Spleen (tissue), 11 donors: ENCODE measurements at regions not wholly inside any gene's neighbourhood (a gene's known extent, or its start where the extent isn't known, plus 50 kb on each side); places are given as distances from the start of the nearest gene placed in this dataset.
"Not testable (repeated sequence)": the region's sequence is repeated elsewhere in the genome, so short reads cannot be mapped to it uniquely, and the experiment has no call there.

Experiments
- DNase-seq: peaks from one replicate; pipeline ENCODE4 v3.0.0-alpha.2; 2020
- H3K27ac ChIP-seq, 8 donors: fragments of 200-600 bp; sonication (generic) in 7 of 8; 1 replicate in 4 of 8; 2 replicates in 4 of 8; pipeline versions ENCODE4 v1.5.0 to v1.8.0; 2016 to 2021; ENCODE audit warnings: inconsistent platforms in 4 of 8, mild to moderate bottlenecking in 4 of 8, moderate library complexity in 1 of 8
- H3K27me3 ChIP-seq, 7 donors: fragments of 200-600 bp; sonication (generic) in 6 of 7; replicated peaks in 1 of 7; 1 replicate in 4 of 7; 2 replicates in 3 of 7; pipeline versions ENCODE4 v1.5.0 to v1.8.0; 2016 to 2021; ENCODE audit warnings: inconsistent platforms in 3 of 7, mild to moderate bottlenecking in 1 of 7
- H3K36me3 ChIP-seq, 6 donors: fragments of 200-600 bp; sonication (generic) in 5 of 6; 1 replicate in 4 of 6; 2 replicates in 2 of 6; pipeline versions ENCODE4 v1.5.0 to v1.8.0; 2016 to 2021; ENCODE audit warnings: inconsistent platforms in 2 of 6
- H3K4me1 ChIP-seq, 6 donors: fragments of 200-600 bp; sonication (generic) in 5 of 6; 1 replicate in 3 of 6; 2 replicates in 3 of 6; pipeline versions ENCODE4 v1.5.0 to v1.8.0; 2016 to 2021; ENCODE audit warnings: inconsistent platforms in 3 of 6
- H3K4me3 ChIP-seq, 8 donors: fragments of 200-600 bp; sonication (generic) in 7 of 8; 1 replicate in 4 of 8; 2 replicates in 4 of 8; pipeline versions ENCODE4 v1.5.0 to v1.8.0; 2016 to 2021; ENCODE audit warnings: inconsistent platforms in 4 of 8, mild to moderate bottlenecking in 4 of 8, moderate library complexity in 2 of 8
- H3K9me3 ChIP-seq, 8 donors: fragments of 200-600 bp; sonication (generic) in 7 of 8; 1 replicate in 4 of 8; 2 replicates in 4 of 8; pipeline versions ENCODE4 v1.5.0 to v1.8.0; 2016 to 2021; ENCODE audit warnings: inconsistent platforms in 4 of 8
- POLR2A ChIP-seq, 3 donors: fragments of 450-650 bp; IDR thresholded peaks; one replicate each; pipeline ENCODE4 v1.5.1; 2017; ENCODE audit warnings: antibody characterized with exemption in 3 of 3, mild to moderate bottlenecking in 1 of 3
- POLR2AphosphoS5 ChIP-seq, 3 donors: sonication (generic); formaldehyde crosslinking; IDR thresholded peaks; one replicate each; pipeline ENCODE4 v1.5.1; 2017; ENCODE audit warnings: antibody characterized with exemption in 3 of 3
- WGBS, 5 donors: extraction: QIAGEN DNeasy Blood & Tissue Kit in 3 of 5; methylation state at CpG; one replicate each; pipeline versions ENCODE4 v1.1.5 to v1.1.7; 2013 to 2018; 5-methylcytosine and 5-hydroxymethylcytosine counted together
- intact Hi-C: fragments of 100-400 bp; cut with DNase I; formaldehyde crosslinking; loops from one replicate; pipeline ENCODE4 v1.15.0; 2023; ENCODE audit warnings: low total_unique reads
- TF ChIP-seq, protein P1 (sequence below), 11 experiments: fragments of 200-600 bp in 7 of 11; fragments of 450-650 bp in 4 of 11; sonication (generic) in 4 of 11; IDR thresholded peaks in 8 of 11; conservative IDR thresholded peaks in 3 of 11; 1 replicate in 7 of 11; 2 replicates in 4 of 11; pipeline versions ENCODE4 v1.4.0 to v1.8.0; 2016 to 2021; ENCODE audit warnings: antibody characterized with exemption in 11 of 11, inconsistent platforms in 4 of 11, mild to moderate bottlenecking in 1 of 11
- donor health status: healthy with polysubstance abuse.
- donor health status: DM: no; HTN: no; CAD: no; lungs with moderate emphysema.
- donor health status: DM: no; HTN: no; CAD: no.
- donor health status: Bipolar disorder and iron deficiency.
- donor health status: healthy.
- donor health status: DM: no; HTN: no; CAD: no.
- donor health status: DM: yes; HTN: yes; CAD: no.

DNA sequence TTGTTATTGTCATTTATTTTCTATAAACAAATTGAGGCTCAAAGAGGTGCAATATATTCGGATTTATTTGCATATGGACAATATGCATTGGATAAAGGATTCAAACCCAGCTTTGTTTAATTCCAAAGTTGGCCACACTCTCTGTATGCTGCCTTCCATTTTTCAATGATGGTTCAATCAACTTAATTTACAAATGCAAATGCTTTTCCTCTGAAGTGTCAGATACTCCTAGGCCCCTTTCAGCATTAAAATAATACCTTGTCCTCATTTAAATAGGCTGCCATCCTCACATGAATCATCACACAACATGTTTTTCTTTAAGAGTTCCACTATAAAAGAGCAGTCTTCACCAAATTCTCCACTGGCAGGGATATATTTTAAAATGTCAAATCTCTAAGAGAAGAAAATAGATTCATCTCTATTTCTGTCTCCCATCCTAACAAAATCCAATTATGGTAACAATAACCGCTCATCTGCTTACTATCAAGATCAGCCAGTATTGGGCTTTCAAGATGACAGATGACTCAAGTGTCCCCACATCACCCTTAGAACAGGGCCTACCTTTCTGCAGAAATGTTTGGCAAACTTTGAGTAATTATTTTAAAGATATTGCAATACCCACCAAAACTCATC is 114.8 kb downstream of the SCG2 start:
- intact Hi-C loops: no loop called here
- H3K27ac ChIP-seq: no peak overlapping the region
- 67 to 73% (median 72%) methylated on average over 2 of the region's 2 CpGs for WGBS, 5 donors

DNA sequence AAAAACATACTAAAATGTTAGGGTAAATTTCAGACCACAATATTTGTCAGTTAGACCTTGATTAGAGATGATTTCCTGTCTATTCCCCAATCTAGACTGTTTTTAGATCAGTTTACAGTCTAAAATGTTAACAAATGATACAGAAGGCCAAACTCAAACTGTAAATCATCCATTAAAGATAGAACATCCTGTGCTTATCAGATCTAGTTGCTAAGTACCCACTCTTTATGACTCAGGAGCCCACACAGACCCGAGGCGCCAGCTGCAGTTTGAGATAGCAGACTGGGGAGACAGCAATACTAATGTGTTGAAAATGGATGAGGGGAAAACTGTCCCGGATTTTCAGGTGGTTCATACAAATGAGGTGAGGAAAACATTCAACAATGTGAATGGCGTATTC is 113.3 kb downstream of the SCG2 start:
- intact Hi-C loops: no loop called here
- WGBS, 5 donors: 25 to 47% (median 36%) methylated on average over 4 of the region's 4 CpGs
- TF ChIP-seq POLR2AphosphoS5 (IDR thresholded peaks at IDR 0.05): no peak
- TF ChIP-seq, protein P1, sequence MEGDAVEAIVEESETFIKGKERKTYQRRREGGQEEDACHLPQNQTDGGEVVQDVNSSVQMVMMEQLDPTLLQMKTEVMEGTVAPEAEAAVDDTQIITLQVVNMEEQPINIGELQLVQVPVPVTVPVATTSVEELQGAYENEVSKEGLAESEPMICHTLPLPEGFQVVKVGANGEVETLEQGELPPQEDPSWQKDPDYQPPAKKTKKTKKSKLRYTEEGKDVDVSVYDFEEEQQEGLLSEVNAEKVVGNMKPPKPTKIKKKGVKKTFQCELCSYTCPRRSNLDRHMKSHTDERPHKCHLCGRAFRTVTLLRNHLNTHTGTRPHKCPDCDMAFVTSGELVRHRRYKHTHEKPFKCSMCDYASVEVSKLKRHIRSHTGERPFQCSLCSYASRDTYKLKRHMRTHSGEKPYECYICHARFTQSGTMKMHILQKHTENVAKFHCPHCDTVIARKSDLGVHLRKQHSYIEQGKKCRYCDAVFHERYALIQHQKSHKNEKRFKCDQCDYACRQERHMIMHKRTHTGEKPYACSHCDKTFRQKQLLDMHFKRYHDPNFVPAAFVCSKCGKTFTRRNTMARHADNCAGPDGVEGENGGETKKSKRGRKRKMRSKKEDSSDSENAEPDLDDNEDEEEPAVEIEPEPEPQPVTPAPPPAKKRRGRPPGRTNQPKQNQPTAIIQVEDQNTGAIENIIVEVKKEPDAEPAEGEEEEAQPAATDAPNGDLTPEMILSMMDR (IDR thresholded peaks at IDR 0.05 in 8 of 11, conservative IDR thresholded peaks at IDR 0.05 in 3 of 11): no peak
- TF ChIP-seq POLR2A (IDR thresholded peaks at IDR 0.05): no peak
- Histone ChIP-seq H3K4me1 (no peaks in the 10 kb centered on the region), H3K27me3 (no peaks in the 10 kb centered on the region), H3K36me3 (no peaks in the 10 kb centered on the region), H3K9me3 (no peaks in the 10 kb centered on the region), H3K4me3 (no peak overlapping the region), H3K27ac (no peak overlapping the region)
- DNase-seq: no peak

More for the DNA sequence above, 114.8 kb downstream of the SCG2 start:
- Histone ChIP-seq H3K4me3 (no peak overlapping the region), H3K4me1 (no peaks in the 10 kb centered on the region), H3K9me3 (no peaks in the 10 kb centered on the region), H3K36me3 (no peaks in the 10 kb centered on the region), H3K27me3 (no peaks in the 10 kb centered on the region)
- no peak for DNase-seq
- TF ChIP-seq, protein P1 (IDR thresholded peaks at IDR 0.05 in 8 of 11, conservative IDR thresholded peaks at IDR 0.05 in 3 of 11): no peak
- TF ChIP-seq POLR2AphosphoS5 (IDR thresholded peaks at IDR 0.05) (no peak), POLR2A (IDR thresholded peaks at IDR 0.05) (no peak)

DNA sequence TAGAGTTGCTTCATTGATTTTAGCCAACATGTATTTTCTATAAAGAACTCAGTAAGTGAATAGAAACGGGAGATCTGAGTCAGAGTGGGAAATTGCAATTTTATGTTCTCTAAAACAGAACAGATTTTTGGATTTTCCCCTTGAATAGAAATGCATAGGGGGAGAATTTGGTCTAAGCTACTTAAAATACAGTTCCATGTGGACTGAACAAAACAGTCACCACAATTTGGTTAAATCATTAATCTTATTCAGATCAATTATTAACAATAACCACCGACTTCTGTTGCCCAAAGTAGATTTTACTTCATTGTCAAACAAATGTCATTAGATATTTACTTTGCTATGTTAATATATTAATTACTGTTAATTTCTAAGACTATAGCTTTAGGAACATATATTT is 107.7 kb downstream of the SCG2 start:
- Histone ChIP-seq H3K9me3 (no peaks in the 10 kb centered on the region), H3K27ac (no peak overlapping the region), H3K4me3 (no peak overlapping the region), H3K4me1 (no peaks in the 10 kb centered on the region), H3K27me3 (no peaks in the 10 kb centered on the region), H3K36me3 (no peaks in the 10 kb centered on the region)
- intact Hi-C loops: no loop called here
- TF ChIP-seq, protein P1 (IDR thresholded peaks at IDR 0.05 in 8 of 11, conservative IDR thresholded peaks at IDR 0.05 in 3 of 11): no peak
- no peak for TF ChIP-seq POLR2AphosphoS5 (IDR thresholded peaks at IDR 0.05)
- no peak for TF ChIP-seq POLR2A (IDR thresholded peaks at IDR 0.05)
- DNase-seq: no peak
- WGBS, 5 donors: 69 to 75% (median 74%) methylated on average over 2 of the region's 2 CpGs

DNA sequence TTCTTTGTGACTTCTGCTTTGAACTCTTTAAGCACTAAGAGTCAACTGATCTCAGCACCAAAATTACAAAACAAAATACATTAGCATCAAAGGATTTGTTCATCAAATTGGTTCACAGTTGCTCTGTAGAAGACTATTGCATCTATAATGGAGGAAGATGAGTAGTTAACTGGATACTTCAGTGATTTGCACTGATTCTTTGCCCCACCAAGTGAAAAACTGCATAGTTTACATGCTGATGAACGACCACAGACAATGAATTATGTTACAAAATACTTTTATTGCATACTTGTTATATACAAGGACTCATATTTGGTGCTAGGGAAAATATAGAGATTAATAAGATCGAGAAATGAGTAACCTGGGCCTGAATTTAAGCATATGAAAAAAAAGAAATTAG is 107.2 kb downstream of the SCG2 start:
- whole genome bisulfite sequencing, 5 donors: 51 to 63% (median 57%) methylated on average over 2 of the region's 2 CpGs
- DNase-seq: no peak
- TF ChIP-seq, protein P1 (IDR thresholded peaks at IDR 0.05 in 8 of 11, conservative IDR thresholded peaks at IDR 0.05 in 3 of 11): no peak
- TF ChIP-seq POLR2AphosphoS5 (IDR thresholded peaks at IDR 0.05) (no peak), POLR2A (IDR thresholded peaks at IDR 0.05) (no peak)
- Histone ChIP-seq H3K36me3 (no peaks in the 10 kb centered on the region), H3K4me1 (no peaks in the 10 kb centered on the region), H3K27ac (no peak overlapping the region), H3K4me3 (no peak overlapping the region), H3K9me3 (no peaks in the 10 kb centered on the region), H3K27me3 (no peaks in the 10 kb centered on the region)
- intact Hi-C loops: no loop called here

DNA sequence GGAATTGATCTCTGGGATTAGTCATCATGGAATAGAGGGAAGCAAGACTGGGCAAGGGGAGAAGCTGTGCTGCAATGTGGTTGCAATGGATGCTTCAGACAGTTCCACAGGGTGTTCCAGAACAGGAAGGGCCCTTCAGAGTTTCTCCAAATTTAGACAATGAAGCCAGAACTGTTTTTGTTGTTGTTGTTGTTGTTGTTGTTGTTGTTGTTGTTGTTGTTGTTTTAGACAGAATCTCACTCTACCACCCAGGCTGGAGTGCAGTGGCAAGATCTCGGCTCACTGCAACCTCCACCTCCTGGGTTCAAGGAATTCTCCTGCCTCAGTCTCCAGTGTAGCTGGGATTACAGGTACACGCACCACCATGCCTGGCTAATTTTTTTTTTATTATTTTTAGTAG is 105.3 kb downstream of the SCG2 start:
- H3K4me1 ChIP-seq, DNase-seq, H3K4me3 ChIP-seq, H3K27ac ChIP-seq, H3K36me3 ChIP-seq, intact Hi-C loops, H3K9me3 ChIP-seq, H3K27me3 ChIP-seq: not testable (repeated sequence)
- 73 to 93% (median 86%) methylated on average over 2 of the region's 2 CpGs for WGBS, 5 donors
